HG03280 (cell line): ENCODE measurements at regions not wholly inside any gene's neighbourhood (a gene's known extent, or its start where the extent isn't known, plus 50 kb on each side); places are given as distances from the start of the nearest gene placed in this dataset.

Experiments
- ATAC-seq: cut with Tn5 transposase; IDR thresholded peaks from one replicate; pipeline ENCODE4 v1.9.1; 2021; ENCODE audit warnings: mild to moderate bottlenecking, moderate library complexity; ENCODE audit not compliant: unreplicated experiment

GRCh38 chr22:47238690-47239473 lies 476.4 kb downstream of the TBC1D22A start:
- no peak for ATAC-seq

GRCh38 chr22:47237890-47238480 lies 475.5 kb downstream of the TBC1D22A start:
- ATAC-seq, result no peak

- ATAC-seq, result no peak
Observed at GRCh38 chr22:47236718-47237117, 474.3 kb downstream of the TBC1D22A start.

- ATAC-seq, result no peak
Observed at GRCh38 chr22:47236161-47236560, 473.7 kb downstream of the TBC1D22A start.

- ATAC-seq, result no peak
Observed at GRCh38 chr22:47233316-47234243, 471.1 kb downstream of the TBC1D22A start.

- ATAC-seq, result no peak
Observed at GRCh38 chr22:47232753-47233152, 470.3 kb downstream of the TBC1D22A start.

- ATAC-seq, result no peak
Observed at GRCh38 chr22:47232197-47232596, 469.7 kb downstream of the TBC1D22A start.

- ATAC-seq, result no peak
Observed at GRCh38 chr22:47231759-47232158, 469.3 kb downstream of the TBC1D22A start.

- no peak for ATAC-seq
Observed at GRCh38 chr22:47230741-47231140, 468.3 kb downstream of the TBC1D22A start.

GRCh38 chr22:47230251-47230650 lies 467.8 kb downstream of the TBC1D22A start:
- ATAC-seq, result no peak

GRCh38 chr22:47228767-47229166 lies 466.3 kb downstream of the TBC1D22A start:
- no peak for ATAC-seq

GRCh38 chr22:47225931-47226633 lies 463.6 kb downstream of the TBC1D22A start:
- ATAC-seq, result no peak

- no peak for ATAC-seq
Observed at GRCh38 chr22:47225080-47225930, 462.9 kb downstream of the TBC1D22A start.
